HFFc6 (cell line): ENCODE measurements at regions not wholly inside any gene's neighbourhood (a gene's known extent, or its start where the extent isn't known, plus 50 kb on each side); places are given as distances from the start of the nearest gene placed in this dataset.

Experiments used
- DNase-seq: peaks from one replicate; pipeline ENCODE4 v3.0.0-alpha.2; 2018
- H3K27ac Mint-ChIP-seq: 2 replicates; pipeline ENCODE4 v1.8.0; 2020; ENCODE audit warnings: mild to moderate bottlenecking, mixed read lengths
- H3K27me3 Mint-ChIP-seq: 2 replicates; pipeline ENCODE4 v1.8.0; 2021; ENCODE audit warnings: mild to moderate bottlenecking, moderate library complexity, mixed read lengths; ENCODE audit not compliant: insufficient read depth
- H3K36me3 Mint-ChIP-seq: 2 replicates; pipeline ENCODE4 v1.8.0; 2021; ENCODE audit warnings: low read depth, mixed read lengths
- H3K4me1 Mint-ChIP-seq: 2 replicates; pipeline ENCODE4 v1.8.0; 2020; ENCODE audit warnings: low read depth, mixed read lengths
- H3K4me3 Mint-ChIP-seq: 2 replicates; pipeline ENCODE4 v1.8.0; 2020; ENCODE audit warnings: mild to moderate bottlenecking, moderate library complexity, mixed read lengths
- H3K9me3 Mint-ChIP-seq: 2 replicates; pipeline ENCODE4 v1.8.0; 2020; ENCODE audit warnings: mild to moderate bottlenecking, mixed read lengths
- TF ChIP-seq, protein P1 (sequence below): fragments of 200-600 bp; sonication (generic); IDR thresholded peaks from 2 replicates; pipeline ENCODE4 v1.5.0; 2021; ENCODE audit warnings: antibody characterized with exemption, mild to moderate bottlenecking

DNA sequence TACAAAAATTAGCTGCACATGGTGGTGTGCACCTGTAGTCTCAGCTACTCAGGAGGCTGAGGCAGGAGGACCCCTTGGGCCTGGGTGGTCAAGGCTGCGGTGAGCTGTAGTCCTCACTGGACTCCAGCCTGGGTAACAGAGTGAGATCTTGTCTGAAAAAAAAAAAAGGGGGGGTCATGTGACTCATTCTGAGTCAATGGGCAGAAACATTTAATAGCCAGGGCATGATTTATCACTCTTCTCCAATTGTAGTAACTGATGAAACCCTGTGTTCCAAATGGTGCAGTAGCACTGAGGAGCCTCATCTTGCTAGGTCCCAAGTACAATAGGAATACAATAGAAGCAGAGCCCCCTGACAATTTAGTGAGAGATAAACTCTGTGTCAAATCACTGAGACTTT is 78.9 kb upstream of the CCDC68 start:
- TF ChIP-seq, protein P1, sequence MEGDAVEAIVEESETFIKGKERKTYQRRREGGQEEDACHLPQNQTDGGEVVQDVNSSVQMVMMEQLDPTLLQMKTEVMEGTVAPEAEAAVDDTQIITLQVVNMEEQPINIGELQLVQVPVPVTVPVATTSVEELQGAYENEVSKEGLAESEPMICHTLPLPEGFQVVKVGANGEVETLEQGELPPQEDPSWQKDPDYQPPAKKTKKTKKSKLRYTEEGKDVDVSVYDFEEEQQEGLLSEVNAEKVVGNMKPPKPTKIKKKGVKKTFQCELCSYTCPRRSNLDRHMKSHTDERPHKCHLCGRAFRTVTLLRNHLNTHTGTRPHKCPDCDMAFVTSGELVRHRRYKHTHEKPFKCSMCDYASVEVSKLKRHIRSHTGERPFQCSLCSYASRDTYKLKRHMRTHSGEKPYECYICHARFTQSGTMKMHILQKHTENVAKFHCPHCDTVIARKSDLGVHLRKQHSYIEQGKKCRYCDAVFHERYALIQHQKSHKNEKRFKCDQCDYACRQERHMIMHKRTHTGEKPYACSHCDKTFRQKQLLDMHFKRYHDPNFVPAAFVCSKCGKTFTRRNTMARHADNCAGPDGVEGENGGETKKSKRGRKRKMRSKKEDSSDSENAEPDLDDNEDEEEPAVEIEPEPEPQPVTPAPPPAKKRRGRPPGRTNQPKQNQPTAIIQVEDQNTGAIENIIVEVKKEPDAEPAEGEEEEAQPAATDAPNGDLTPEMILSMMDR, result no peak
- DNase-seq, result peak; percentile 26
- H3K4me3 Mint-ChIP-seq, result no peak overlapping the region
- H3K36me3 Mint-ChIP-seq, result no peaks in the 10 kb centered on the region
- H3K27ac Mint-ChIP-seq, result no peak overlapping the region
- H3K27me3 Mint-ChIP-seq, result peaks cover 5% of the 10 kb centered on the region; the same call in 1 of the 2 replicates
- peaks cover 16% of the 10 kb centered on the region for H3K4me1 Mint-ChIP-seq
- H3K9me3 Mint-ChIP-seq, result no peaks in the 10 kb centered on the region

DNA sequence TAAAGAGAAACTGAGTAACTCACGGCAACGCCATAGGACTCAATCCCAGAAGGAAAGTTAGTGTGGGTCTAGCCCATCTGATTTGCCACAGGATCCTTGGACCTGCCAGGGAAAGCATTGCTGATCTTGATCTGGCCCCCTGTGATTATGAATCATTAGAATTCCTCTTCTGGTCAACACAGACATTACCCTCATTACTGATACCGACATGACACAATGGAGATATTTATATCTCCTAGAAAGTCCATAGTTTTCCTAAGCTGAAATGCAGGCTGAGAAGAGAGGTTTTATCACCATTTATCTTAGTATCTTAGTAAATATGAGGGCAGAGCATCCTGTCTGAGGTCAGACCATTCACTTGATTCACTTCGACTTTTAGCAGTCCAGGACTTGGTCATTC is 75.5 kb upstream of the CCDC68 start:
- Mint-ChIP-seq H3K9me3 (no peaks in the 10 kb centered on the region), H3K36me3 (no peaks in the 10 kb centered on the region), H3K4me1 (peaks cover 16% of the 10 kb centered on the region), H3K27ac (no peak overlapping the region), H3K27me3 (peaks cover 4% of the 10 kb centered on the region; the same call in 1 of the 2 replicates), H3K4me3 (no peak overlapping the region)
- peak; percentile 5 for DNase-seq
- TF ChIP-seq, protein P1, result no peak

DNA sequence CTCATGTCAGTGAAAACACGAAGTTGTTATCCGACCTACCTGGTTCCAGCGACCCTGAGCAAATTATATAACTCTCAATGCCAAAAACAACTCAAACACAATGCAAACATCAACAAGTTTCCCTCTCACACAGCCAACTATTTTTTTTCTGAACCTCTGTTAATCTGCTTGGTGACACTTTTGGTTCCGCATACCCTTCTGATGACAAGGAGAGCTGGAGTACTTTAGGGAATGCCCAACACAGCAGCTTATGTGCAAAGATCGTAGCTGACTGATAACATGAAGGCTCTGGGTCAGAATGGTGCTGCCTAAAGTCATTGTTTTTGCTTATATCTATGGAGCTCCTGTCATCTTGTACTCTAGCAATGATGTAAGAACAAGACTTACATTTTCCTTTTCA is 72.7 kb upstream of the CCDC68 start:
- no peak for DNase-seq
- peaks cover 4% of the 10 kb centered on the region; the same call in 1 of the 2 replicates for H3K27me3 Mint-ChIP-seq
- TF ChIP-seq, protein P1, result no peak
- H3K9me3 Mint-ChIP-seq, result no peaks in the 10 kb centered on the region
- H3K27ac Mint-ChIP-seq, result no peak overlapping the region
- 0 out of 2 replicates have a peak, but pooled peaks cover 6% of the 10 kb centered on the region for H3K4me1 Mint-ChIP-seq
- no peaks in the 10 kb centered on the region for H3K36me3 Mint-ChIP-seq
- H3K4me3 Mint-ChIP-seq, result no peak overlapping the region

DNA sequence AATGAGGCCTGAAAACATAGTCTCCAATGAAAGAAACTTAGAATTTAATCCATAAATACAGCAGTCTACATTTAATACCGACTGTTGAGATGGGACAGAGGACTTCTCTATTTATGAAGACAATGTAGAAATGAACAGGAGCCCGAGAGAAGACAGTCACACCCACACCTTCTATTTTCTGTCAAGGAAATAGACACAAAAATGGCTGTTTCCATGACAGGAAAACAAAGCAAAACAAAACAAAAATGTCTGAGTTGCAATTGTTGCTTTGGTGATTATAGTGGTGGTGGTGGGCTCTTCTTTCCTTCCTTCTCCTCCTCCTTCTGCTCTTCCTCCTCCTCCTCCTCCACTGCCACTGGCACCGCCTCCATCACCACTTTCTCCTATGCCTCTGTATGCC is 72.3 kb upstream of the CCDC68 start:
- Mint-ChIP-seq H3K4me1 (0 out of 2 replicates have a peak, but pooled peaks cover 4% of the 10 kb centered on the region), H3K4me3 (no peak overlapping the region), H3K36me3 (no peaks in the 10 kb centered on the region), H3K9me3 (no peaks in the 10 kb centered on the region), H3K27ac (no peak overlapping the region), H3K27me3 (peaks cover 4% of the 10 kb centered on the region; the same call in 1 of the 2 replicates)
- no peak for DNase-seq
- TF ChIP-seq, protein P1, result no peak

DNA sequence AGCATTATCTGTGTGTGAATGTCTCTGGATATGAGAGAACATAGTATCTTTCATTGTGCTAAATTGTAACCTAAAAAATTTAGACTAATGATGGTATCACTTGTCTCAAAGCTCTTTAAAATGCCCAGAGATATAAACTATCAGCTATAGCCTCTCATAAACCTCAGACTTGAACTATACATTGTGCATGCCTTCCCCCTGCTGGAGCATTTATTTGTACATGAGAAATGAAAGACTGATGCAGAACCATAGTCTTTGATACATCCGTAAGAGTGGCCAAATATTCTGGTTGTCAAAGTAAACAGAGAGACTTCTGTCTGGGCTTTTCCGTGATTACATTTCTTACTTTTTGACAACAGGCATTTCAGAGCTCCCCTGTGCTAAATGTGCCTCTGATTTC is 71.9 kb upstream of the CCDC68 start:
- no peaks in the 10 kb centered on the region for H3K36me3 Mint-ChIP-seq
- 0 out of 2 replicates have a peak, but pooled peaks cover 4% of the 10 kb centered on the region for H3K4me1 Mint-ChIP-seq
- no peaks in the 10 kb centered on the region for H3K9me3 Mint-ChIP-seq
- TF ChIP-seq, protein P1, result no peak
- H3K27me3 Mint-ChIP-seq, result peaks cover 2% of the 10 kb centered on the region; the same call in 1 of the 2 replicates
- H3K4me3 Mint-ChIP-seq, result no peak overlapping the region
- no peak overlapping the region for H3K27ac Mint-ChIP-seq
- DNase-seq, result no peak

DNA sequence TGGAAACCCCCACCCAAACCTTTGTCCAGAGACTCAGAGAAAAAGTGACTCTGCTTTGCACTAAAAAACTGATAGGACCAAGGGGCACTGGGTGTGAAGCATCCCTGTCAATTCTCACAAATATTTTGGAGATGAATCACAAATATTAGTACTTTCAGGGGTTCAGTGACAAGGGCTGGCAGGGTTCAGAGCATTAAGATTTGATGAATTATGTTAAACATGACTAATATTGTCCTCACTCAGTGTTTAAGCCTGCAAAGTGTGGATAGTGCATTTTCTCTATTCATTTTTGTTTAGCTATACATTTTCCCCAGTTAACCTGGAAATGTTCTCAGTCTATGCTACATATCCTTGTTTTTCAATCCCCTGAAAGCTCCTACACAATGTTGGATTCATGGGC is 65.3 kb upstream of the CCDC68 start:
- no peaks in the 10 kb centered on the region for H3K9me3 Mint-ChIP-seq
- no peak for DNase-seq
- no peaks in the 10 kb centered on the region for H3K36me3 Mint-ChIP-seq
- no peak overlapping the region for H3K4me3 Mint-ChIP-seq
- TF ChIP-seq, protein P1, result no peak
- peaks cover 7% of the 10 kb centered on the region for H3K27me3 Mint-ChIP-seq
- H3K4me1 Mint-ChIP-seq, result no peaks in the 10 kb centered on the region; the same call in 1 of the 2 replicates
- no peak overlapping the region for H3K27ac Mint-ChIP-seq
